Vagina (tissue), 2 donors: ENCODE measurements at regions not wholly inside any gene's neighbourhood (a gene's known extent, or its start where the extent isn't known, plus 50 kb on each side); places are given as distances from the start of the nearest gene placed in this dataset. TPM values are rescaled to one million over a fixed set of nuclear protein-coding genes. Genes with fewer than 3 reads are reported as not detected.

Source experiments
- DNase-seq, 2 donors: peaks; one replicate each; pipeline ENCODE4 v3.0.0-alpha.2; 2017; ENCODE audit errors: extremely low spot score in 2 of 2
- H3K27ac ChIP-seq: fragments of 200-600 bp; sonication (generic); one replicate; pipeline ENCODE4 v1.5.1; 2019
- H3K27me3 ChIP-seq: fragments of 200-600 bp; sonication (generic); one replicate; pipeline ENCODE4 v1.5.1; 2019
- H3K36me3 ChIP-seq, 2 donors: fragments of 200-600 bp; sonication (generic); one replicate each; pipeline ENCODE4 v1.5.1; 2017 to 2019
- H3K4me1 ChIP-seq: fragments of 200-600 bp; sonication (generic); one replicate; pipeline ENCODE4 v1.5.1; 2019
- H3K4me3 ChIP-seq, 2 donors: fragments of 200-600 bp; sonication (generic); 1 replicate in 1 of 2; 2 replicates in 1 of 2; pipeline ENCODE4 v1.5.1; 2016 to 2019
- H3K9me3 ChIP-seq: fragments of 200-600 bp; sonication (generic); one replicate; pipeline ENCODE4 v1.5.1; 2019
- CTCF ChIP-seq, 3 experiments: fragments of 450-650 bp in 2 of 3; fragments of 200-600 bp in 1 of 3; sonication (generic) in 1 of 3; IDR thresholded peaks; one replicate each; pipeline ENCODE4 v1.5.1; 2017 to 2019; ENCODE audit warnings: antibody characterized with exemption in 3 of 3, mild to moderate bottlenecking in 2 of 3, moderate library complexity in 2 of 3
- POLR2A ChIP-seq, 2 donors: fragments of 450-650 bp; IDR thresholded peaks; one replicate each; pipeline ENCODE4 v1.6.1; 2017; ENCODE audit warnings: antibody characterized with exemption in 2 of 2, mild to moderate bottlenecking in 2 of 2, moderate library complexity in 2 of 2
- POLR2AphosphoS5 ChIP-seq, 2 donors: sonication (generic); formaldehyde crosslinking; IDR thresholded peaks; one replicate each; pipeline ENCODE4 v1.9.0; 2017; ENCODE audit warnings: antibody characterized with exemption in 2 of 2, mild to moderate bottlenecking in 2 of 2, low read depth in 1 of 2; ENCODE audit not compliant: insufficient read depth in 1 of 2
- intact Hi-C: fragments of 100-400 bp; cut with DNase I; formaldehyde crosslinking; loops from one replicate; pipeline ENCODE4 v1.15.1; 2023
- small RNA-seq: library from RNA; depleted of rRNA; stranded (forward); fragments of <200 nt; gene quantifications from one replicate; pipeline ENCODE3, GENCODE V24; 2016

- intact Hi-C loops, result no loop called here
- TF ChIP-seq POLR2AphosphoS5 (IDR thresholded peaks at IDR 0.05; ENCODE audit: insufficient read depth in 1 of 2, low read depth in 1 of 2) (no peak), POLR2A (IDR thresholded peaks at IDR 0.05) (no peak), CTCF (IDR thresholded peaks at IDR 0.05) (no peak)
- Histone ChIP-seq H3K27me3 (no peaks in the 10 kb centered on the region), H3K9me3 (no peaks in the 10 kb centered on the region), H3K4me3 (no peak overlapping the region), H3K36me3 (no peaks in the 10 kb centered on the region), H3K27ac (no peak overlapping the region), H3K4me1 (no peaks in the 10 kb centered on the region)
- no peak for DNase-seq
Measured at GRCh38 chr18:25420077-25420825, 68.3 kb upstream of the ZNF521 start.

GRCh38 chr18:25416374-25416773 lies 64.4 kb upstream of the ZNF521 start:
- H3K4me3 ChIP-seq, result no peak overlapping the region
- no peaks in the 10 kb centered on the region for H3K27me3 ChIP-seq
- H3K36me3 ChIP-seq, result no peaks in the 10 kb centered on the region
- no peak for DNase-seq
- H3K27ac ChIP-seq, result no peak overlapping the region
- TF ChIP-seq POLR2AphosphoS5 (IDR thresholded peaks at IDR 0.05; ENCODE audit: insufficient read depth in 1 of 2, low read depth in 1 of 2) (no peak), CTCF (IDR thresholded peaks at IDR 0.05) (no peak), POLR2A (IDR thresholded peaks at IDR 0.05) (no peak)
- no peaks in the 10 kb centered on the region for H3K4me1 ChIP-seq
- intact Hi-C loops, result no loop called here
- no peaks in the 10 kb centered on the region for H3K9me3 ChIP-seq

GRCh38 chr18:25409971-25410370 lies 58.0 kb upstream of the ZNF521 start:
- Histone ChIP-seq H3K4me1 (no peaks in the 10 kb centered on the region), H3K4me3 (no peak overlapping the region), H3K36me3 (no peaks in the 10 kb centered on the region), H3K27ac (no peak overlapping the region), H3K9me3 (no peaks in the 10 kb centered on the region), H3K27me3 (no peaks in the 10 kb centered on the region)
- DNase-seq, result no peak
- no peak for TF ChIP-seq POLR2A (IDR thresholded peaks at IDR 0.05)
- TF ChIP-seq POLR2AphosphoS5 (IDR thresholded peaks at IDR 0.05; ENCODE audit: insufficient read depth in 1 of 2, low read depth in 1 of 2), result no peak
- no peak for TF ChIP-seq CTCF (IDR thresholded peaks at IDR 0.05)
- intact Hi-C loops, result no loop called here

GRCh38 chr18:25408293-25408692 lies 56.3 kb upstream of the ZNF521 start:
- no peak overlapping the region for H3K27ac ChIP-seq
- DNase-seq, result no peak
- TF ChIP-seq POLR2AphosphoS5 (IDR thresholded peaks at IDR 0.05; ENCODE audit: insufficient read depth in 1 of 2, low read depth in 1 of 2), result no peak
- TF ChIP-seq CTCF (IDR thresholded peaks at IDR 0.05), result no peak
- TF ChIP-seq POLR2A (IDR thresholded peaks at IDR 0.05), result no peak
- H3K27me3 ChIP-seq, result no peaks in the 10 kb centered on the region
- no peaks in the 10 kb centered on the region for H3K9me3 ChIP-seq
- H3K36me3 ChIP-seq, result no peaks in the 10 kb centered on the region
- no peak overlapping the region for H3K4me3 ChIP-seq
- intact Hi-C loops, result no loop called here
- no peaks in the 10 kb centered on the region for H3K4me1 ChIP-seq

Small RNAs in the stretch of these regions (small RNA-seq; reads per million reads assigned to genes)
- gene AC027229.1 (not detected), gene RN7SL97P (not detected)
